DND-41 (cell line): ENCODE measurements at regions not wholly inside any gene's neighbourhood (a gene's known extent, or its start where the extent isn't known, plus 50 kb on each side); places are given as distances from the start of the nearest gene placed in this dataset.

Source experiments
- CTCF ChIP-seq: IDR thresholded peaks from 2 replicates; pipeline ENCODE4 v1.5.1; 2012; ENCODE audit warnings: borderline replicate concordance, low read length, moderate library complexity, mild to moderate bottlenecking; ENCODE audit not compliant: poor library complexity, severe bottlenecking; ENCODE audit errors: extremely low read depth
- EZH2 ChIP-seq: IDR thresholded peaks from 3 replicates; pipeline ENCODE4 v1.6.1; 2012; ENCODE audit warnings: borderline replicate concordance, low read depth, mild to moderate bottlenecking, moderate library complexity, low read length, inconsistent platforms; ENCODE audit not compliant: severe bottlenecking

- no peak for TF ChIP-seq CTCF
- no peak for TF ChIP-seq EZH2
Observed at GRCh38 chr16:51820176-51820575, 669.1 kb upstream of the SALL1 start.
